Medulla oblongata (tissue), 1 donor: ENCODE measurements at regions not wholly inside any gene's neighbourhood (a gene's known extent, or its start where the extent isn't known, plus 50 kb on each side); places are given as distances from the start of the nearest gene placed in this dataset.
"Not testable (repeated sequence)": the region's sequence is repeated elsewhere in the genome, so short reads cannot be mapped to it uniquely, and the experiment has no call there.

Experiments used
- DNase-seq: peaks from one replicate; pipeline ENCODE4 v3.0.0-alpha.2; 2015; ENCODE audit errors: extremely low spot score

DNA sequence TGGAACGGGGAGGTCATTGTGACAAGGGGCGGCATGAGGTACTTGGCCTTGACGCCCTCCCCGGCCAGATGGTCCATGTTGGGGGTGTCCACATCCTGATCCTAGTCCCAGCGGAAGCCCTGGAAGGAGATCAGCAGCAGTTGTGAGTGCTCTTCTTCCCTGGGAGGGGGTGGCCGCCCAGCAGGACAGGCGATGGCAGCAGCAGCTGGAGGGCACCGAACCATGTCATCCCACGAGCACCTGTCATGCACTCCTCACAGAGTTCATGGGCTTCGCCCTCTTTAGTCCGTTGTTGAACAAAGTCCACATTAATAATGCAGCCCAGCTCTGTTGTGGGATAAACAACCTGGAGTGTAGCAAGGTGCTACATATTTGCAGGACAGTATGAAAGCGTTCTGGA lies 130.7 kb downstream of the UNC93B1 start:
- DNase-seq = not testable (repeated sequence)

DNA sequence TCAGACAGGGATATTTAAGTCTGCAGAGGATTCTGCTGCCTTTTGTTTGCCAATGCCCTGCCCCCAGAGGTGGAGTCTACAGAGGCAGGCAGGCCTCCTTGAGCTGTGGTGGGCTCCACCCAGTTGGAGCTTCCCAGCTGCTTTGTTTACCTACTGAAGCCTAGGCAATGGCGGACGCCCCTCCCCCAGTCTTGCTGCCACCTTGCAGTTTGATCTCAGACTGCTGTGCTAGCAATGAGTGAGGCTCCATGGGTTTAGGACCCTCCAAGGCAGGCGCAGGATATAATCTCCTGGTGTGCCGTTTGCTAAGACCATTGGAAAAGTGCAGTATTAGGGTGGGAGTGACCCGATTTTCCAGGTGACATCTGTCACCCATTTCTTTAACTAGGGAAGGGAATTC lies 132.7 kb downstream of the UNC93B1 start:
- not testable (repeated sequence) for DNase-seq

- not testable (repeated sequence) for DNase-seq
Observed at GRCh38 chr11:67862896-67863295, 141.0 kb downstream of the UNC93B1 start.

GRCh38 chr11:67859513-67860161 lies 144.3 kb downstream of the UNC93B1 start:
- DNase-seq = not testable (repeated sequence)

DNA sequence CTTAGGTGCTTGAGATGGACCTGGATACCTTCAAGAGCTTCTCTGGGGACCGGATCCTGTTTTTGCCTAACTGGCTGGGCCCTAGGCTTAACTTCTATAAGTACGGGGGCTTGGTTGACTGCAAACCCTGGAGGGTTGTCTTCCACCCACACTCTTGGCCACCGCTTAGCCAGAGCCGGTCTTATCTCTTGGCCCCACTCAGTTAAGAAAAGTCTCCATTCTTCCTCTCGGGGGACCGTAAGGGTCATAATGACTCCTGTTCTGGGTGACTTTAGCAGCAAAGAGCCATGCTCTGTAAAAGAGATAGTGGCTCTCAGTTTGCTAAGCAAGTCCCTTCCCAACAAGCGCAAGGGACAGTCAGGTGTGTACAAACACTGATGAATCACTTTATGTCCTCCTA lies 153.2 kb downstream of the UNC93B1 start:
- not testable (repeated sequence) for DNase-seq

DNA sequence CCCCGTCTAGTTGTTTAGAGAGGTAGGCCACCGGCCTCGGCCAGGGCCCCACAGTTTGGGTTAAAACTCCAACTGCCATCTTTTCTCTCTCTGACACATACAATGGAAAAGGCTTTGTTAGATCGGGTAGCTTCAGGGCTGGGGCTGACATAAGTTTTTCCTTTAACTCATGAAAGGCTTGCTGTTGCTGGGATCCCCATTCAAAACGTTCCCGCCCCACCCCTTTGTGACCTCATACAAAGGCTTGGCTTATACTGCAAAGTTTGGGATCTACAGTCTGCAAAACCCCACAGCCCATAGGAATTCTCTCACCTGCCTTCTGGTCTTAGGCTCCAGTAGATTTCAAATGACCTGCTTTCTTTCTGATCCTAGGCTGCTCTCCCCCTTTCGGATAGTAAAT lies 154.1 kb downstream of the UNC93B1 start:
- DNase-seq = not testable (repeated sequence)

DNA sequence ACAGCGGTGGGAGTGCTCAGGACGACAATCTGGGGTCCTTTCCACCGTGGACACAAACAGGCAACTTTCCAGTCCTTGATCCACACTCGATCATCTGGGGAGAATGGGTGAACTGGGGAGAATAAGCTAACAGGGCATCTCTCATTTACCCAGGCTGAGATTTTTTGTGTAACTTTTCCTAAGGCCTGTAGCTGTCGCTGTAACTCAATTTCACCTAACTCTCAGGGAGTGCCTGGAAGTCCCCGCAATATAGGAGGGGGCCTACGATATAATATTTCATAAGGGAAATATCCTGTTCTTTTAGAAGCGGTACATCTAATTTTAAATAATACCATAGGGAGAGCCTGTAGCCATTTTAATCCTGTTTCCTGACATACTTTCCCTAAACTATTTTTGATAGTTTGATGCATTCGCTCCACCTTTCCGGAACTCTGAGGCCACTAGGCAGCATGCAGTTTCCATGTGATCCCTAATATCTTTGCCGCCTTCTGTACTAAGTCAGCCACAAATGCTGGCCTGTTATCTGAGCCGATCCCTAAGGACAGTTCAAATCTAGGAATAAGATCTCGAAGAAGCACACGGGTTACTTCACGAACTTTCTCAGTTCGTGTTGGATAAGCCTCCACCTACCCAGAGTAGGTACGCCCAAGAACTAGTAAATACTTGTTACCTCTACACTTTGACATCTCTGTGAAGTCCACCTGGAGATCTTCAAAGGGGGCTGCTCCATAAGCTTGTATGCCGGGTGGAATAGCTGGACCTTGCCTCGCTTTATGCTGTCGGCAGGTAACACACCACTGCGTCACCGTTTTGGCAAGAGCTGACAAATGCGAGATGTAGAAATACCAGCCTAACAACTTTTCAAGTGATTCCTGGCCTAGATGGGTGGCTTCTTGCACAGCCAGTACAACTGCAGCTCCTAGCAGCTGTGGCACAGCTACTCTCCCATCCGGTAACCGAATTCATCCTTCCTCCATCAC lies 155.7 kb downstream of the UNC93B1 start:
- DNase-seq = not testable (repeated sequence)

DNA sequence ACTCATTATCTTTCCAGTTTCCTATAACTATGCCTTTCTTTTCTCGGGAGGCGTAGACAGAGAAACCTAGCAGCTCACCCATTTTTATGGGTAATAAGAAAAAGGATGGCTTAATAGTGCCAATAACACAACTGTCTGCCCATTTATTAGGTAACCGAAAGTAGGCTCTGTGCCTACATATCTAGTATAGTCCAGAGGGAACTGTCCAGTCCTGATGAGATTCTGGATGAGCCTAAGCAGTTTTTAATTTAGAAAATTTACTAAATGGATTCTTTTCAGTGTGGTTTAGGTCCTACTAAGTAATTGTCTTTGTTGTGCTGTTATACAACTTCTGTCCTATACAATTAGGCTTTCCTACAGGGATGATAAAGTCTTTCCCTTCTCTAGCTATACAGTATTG lies 157.6 kb downstream of the UNC93B1 start:
- DNase-seq = not testable (repeated sequence)

- not testable (repeated sequence) for DNase-seq
Observed at GRCh38 chr11:67845296-67845695, 158.6 kb downstream of the UNC93B1 start.

DNA sequence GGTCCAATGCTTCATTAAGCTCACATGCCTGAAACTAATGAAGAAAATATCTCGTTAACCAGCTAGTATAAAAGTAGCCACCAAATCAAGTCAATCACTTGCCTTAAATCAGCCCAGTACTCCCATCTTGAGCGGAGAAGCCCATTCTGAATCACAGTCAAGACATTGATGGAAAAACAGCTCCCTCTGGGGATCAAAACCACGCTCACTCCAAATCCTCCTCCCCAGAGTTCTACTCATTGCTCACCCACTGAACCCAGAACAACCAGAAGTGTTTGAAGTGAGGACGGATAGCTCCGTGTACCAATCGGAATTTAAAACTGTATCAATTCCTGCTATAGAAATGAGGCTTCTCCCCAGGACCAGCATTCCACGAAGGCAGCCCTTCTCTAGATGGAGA lies 163.3 kb downstream of the UNC93B1 start:
- DNase-seq = not testable (repeated sequence)

- DNase-seq = not testable (repeated sequence)
Observed at GRCh38 chr11:67830152-67830551, 155.7 kb upstream of the ALDH3B2 start.

DNA sequence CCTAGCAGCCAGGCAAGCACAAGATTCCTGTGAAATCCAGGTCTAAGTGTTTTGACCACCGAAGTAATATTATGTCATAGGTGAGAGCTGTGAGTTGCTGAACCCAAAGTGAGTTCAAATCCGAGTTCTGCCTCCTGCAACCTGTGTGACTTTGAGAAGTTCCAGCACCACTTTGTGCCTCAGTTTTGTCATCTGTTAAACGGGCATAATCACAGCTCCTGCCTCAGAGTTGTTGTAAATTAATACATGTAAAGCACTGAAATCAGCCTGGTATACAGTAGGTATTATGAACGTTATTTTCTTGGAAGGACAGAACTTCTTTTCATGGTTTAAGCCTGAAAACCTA lies 152.5 kb upstream of the ALDH3B2 start:
- DNase-seq = not testable (repeated sequence)

- peak; percentile 29 for DNase-seq
Observed at GRCh38 chr11:67826028-67826950, 151.9 kb upstream of the ALDH3B2 start.

GRCh38 chr11:67824861-67825260 lies 150.4 kb upstream of the ALDH3B2 start:
- not testable (repeated sequence) for DNase-seq

- no peak for DNase-seq
Observed at GRCh38 chr11:67820081-67820480, 145.7 kb upstream of the ALDH3B2 start.

- not testable (repeated sequence) for DNase-seq
Observed at GRCh38 chr11:67817558-67817957, 143.1 kb upstream of the ALDH3B2 start.

DNA sequence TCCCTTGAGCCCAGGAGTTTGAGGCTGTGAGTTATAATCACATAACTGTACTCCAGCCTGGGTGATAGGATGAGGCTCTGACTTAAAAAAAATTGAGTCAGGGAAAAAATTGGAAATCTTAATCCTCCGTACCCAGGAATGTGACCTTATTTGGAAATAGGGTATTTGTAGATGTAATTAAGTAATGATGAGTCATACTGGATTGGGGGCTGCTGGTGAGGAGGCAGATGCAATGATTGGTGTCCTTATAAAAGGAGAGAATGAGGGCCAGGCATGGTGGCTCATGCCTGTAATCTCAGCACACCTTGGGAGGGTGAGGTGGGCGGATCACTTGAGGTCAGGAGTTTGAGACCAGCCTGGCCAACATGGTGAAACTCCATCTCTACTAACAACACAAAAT lies 134.9 kb upstream of the ALDH3B2 start:
- DNase-seq = not testable (repeated sequence)

DNA sequence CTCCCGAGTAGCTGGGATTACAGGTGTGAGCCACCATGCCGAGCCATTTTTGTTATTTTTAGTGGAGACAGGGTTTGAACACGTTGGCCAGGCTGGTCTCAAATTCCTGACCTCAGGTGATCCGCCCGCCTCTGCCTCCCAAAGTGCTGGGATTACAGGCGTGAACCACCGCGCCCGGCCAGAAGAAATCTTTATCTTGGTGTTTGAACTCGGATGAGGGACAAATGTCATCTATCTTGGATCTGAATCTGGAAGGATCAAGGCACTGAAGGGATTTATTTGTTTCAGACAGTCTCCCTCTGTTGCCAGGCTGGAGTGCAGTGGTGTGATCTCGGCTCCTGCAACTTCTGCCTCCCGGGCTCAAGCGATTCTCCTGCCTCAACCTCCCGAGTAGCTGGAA lies 133.5 kb upstream of the ALDH3B2 start:
- not testable (repeated sequence) for DNase-seq

GRCh38 chr11:67806728-67807235 lies 132.4 kb upstream of the ALDH3B2 start:
- DNase-seq = not testable (repeated sequence)

GRCh38 chr11:67806183-67806582 lies 131.8 kb upstream of the ALDH3B2 start:
- peak; percentile 27 for DNase-seq
